HG02763 (cell line): ENCODE measurements at regions not wholly inside any gene's neighbourhood (a gene's known extent, or its start where the extent isn't known, plus 50 kb on each side); places are given as distances from the start of the nearest gene placed in this dataset.

Source experiments
- ATAC-seq: cut with Tn5 transposase; IDR thresholded peaks from one replicate; pipeline ENCODE4 v1.9.1; 2021; ENCODE audit warnings: mild to moderate bottlenecking, moderate library complexity; ENCODE audit not compliant: unreplicated experiment

GRCh38 chr11:92423115-92424034, 198.8 kb downstream of the FAT3 start:
- no peak for ATAC-seq

- no peak for ATAC-seq
Measured at GRCh38 chr11:92424281-92424680, 199.7 kb downstream of the FAT3 start.

- ATAC-seq: no peak
Measured at GRCh38 chr11:92425127-92425526, 200.5 kb downstream of the FAT3 start.

- no peak for ATAC-seq
Measured at GRCh38 chr11:92432515-92432914, 207.9 kb downstream of the FAT3 start.

- no peak for ATAC-seq
Measured at GRCh38 chr11:92436034-92436920, 211.7 kb downstream of the FAT3 start.

- ATAC-seq: no peak
Measured at GRCh38 chr11:92439133-92439532, 214.5 kb downstream of the FAT3 start.

GRCh38 chr11:92440701-92441442, 216.3 kb downstream of the FAT3 start:
- ATAC-seq: no peak

- no peak for ATAC-seq
Measured at GRCh38 chr11:92441443-92441726, 216.8 kb downstream of the FAT3 start.

- no peak for ATAC-seq
Measured at GRCh38 chr11:92443199-92443598, 218.6 kb downstream of the FAT3 start.

- no peak for ATAC-seq
Measured at GRCh38 chr11:92447586-92447985, 223.0 kb downstream of the FAT3 start.

- no peak for ATAC-seq
Measured at GRCh38 chr11:92449222-92449621, 224.6 kb downstream of the FAT3 start.

GRCh38 chr11:92449780-92450179, 225.2 kb downstream of the FAT3 start:
- no peak for ATAC-seq

- no peak for ATAC-seq
Measured at GRCh38 chr11:92451063-92451462, 226.4 kb downstream of the FAT3 start.

- no peak for ATAC-seq
Measured at GRCh38 chr11:92453055-92453454, 228.4 kb downstream of the FAT3 start.

- ATAC-seq: no peak
Measured at GRCh38 chr11:92455210-92455790, 230.7 kb downstream of the FAT3 start.

GRCh38 chr11:92457250-92457649, 232.6 kb downstream of the FAT3 start:
- no peak for ATAC-seq

GRCh38 chr11:92458486-92458885, 233.9 kb downstream of the FAT3 start:
- ATAC-seq: no peak

- ATAC-seq: no peak
Measured at GRCh38 chr11:92460213-92460612, 235.6 kb downstream of the FAT3 start.

- no peak for ATAC-seq
Measured at GRCh38 chr11:92461447-92461846, 236.8 kb downstream of the FAT3 start.

GRCh38 chr11:92462821-92463220, 238.2 kb downstream of the FAT3 start:
- ATAC-seq: no peak

- no peak for ATAC-seq
Measured at GRCh38 chr11:92464822-92465221, 240.2 kb downstream of the FAT3 start.
